AG09319 (cell line): ENCODE measurements at regions not wholly inside any gene's neighbourhood (a gene's known extent, or its start where the extent isn't known, plus 50 kb on each side); places are given as distances from the start of the nearest gene placed in this dataset.

Experiments
- DNase-seq: peaks from one replicate; pipeline ENCODE4 v3.0.0-alpha.2; 2010; ENCODE audit warnings: low read depth; ENCODE audit errors: extremely low read depth
- TF ChIP-seq, protein P1 (sequence below): IDR thresholded peaks from 2 replicates; pipeline ENCODE4 v1.5.1; 2011; ENCODE audit warnings: low read depth, mild to moderate bottlenecking, inconsistent platforms, low read length, moderate library complexity

DNA sequence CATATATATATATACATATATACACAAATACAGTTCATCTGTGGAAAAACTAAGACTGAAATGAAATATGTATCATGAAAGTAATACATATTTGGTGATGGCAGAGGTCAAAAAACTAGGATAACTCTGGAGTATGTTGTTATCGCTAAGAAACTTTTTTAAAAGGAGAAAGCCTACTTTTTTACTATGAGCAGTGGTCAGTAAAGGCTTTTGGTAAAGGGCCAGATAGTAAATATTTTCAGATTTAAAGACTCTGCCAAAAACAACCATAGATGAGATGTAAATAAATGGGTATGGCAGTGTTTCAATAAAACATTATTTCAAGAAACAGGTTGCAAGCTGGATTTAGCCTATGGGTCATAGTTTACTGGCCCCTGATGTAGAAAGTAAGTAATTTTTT, 93.8 kb upstream of the TGFBR2 start:
- no peak for DNase-seq
- TF ChIP-seq, protein P1, sequence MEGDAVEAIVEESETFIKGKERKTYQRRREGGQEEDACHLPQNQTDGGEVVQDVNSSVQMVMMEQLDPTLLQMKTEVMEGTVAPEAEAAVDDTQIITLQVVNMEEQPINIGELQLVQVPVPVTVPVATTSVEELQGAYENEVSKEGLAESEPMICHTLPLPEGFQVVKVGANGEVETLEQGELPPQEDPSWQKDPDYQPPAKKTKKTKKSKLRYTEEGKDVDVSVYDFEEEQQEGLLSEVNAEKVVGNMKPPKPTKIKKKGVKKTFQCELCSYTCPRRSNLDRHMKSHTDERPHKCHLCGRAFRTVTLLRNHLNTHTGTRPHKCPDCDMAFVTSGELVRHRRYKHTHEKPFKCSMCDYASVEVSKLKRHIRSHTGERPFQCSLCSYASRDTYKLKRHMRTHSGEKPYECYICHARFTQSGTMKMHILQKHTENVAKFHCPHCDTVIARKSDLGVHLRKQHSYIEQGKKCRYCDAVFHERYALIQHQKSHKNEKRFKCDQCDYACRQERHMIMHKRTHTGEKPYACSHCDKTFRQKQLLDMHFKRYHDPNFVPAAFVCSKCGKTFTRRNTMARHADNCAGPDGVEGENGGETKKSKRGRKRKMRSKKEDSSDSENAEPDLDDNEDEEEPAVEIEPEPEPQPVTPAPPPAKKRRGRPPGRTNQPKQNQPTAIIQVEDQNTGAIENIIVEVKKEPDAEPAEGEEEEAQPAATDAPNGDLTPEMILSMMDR: no peak

GRCh38 chr3:30513374-30514152, 92.8 kb upstream of the TGFBR2 start:
- DNase-seq: no peak
- TF ChIP-seq, protein P1: no peak

- DNase-seq: no peak
- TF ChIP-seq, protein P1: no peak
Measured at GRCh38 chr3:30516238-30516637, 90.2 kb upstream of the TGFBR2 start.

DNA sequence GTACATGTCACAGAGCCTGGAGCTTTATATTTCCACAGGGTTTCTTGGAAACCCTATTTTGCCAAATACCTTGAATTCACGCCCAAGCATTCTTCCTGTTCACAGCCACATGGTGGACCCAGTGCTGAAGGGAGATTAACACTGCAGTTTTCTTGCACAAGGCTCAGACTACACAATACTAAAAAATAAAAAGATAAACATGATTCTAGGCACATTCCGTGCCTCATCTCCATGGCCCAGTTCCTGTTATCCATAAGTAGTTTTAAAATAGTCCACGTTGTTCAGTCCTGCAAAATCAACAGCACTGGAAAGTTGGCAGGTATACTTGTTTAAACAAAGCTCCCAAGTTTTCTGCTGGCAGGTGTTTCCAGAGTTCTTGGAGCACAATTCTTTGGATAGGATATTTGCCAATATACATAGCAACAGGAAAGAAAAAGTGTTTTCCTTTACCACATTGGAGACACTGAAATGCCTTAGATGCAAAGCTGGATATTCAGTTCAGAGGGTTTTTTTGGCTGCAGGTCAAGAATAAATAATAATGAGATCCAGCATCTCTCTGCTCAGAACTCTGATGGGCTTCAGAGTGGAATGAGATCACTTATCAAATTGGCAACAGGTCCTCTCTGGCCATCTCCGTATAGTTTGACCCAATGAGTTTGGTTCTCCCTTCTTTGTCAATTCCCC, 88.1 kb upstream of the TGFBR2 start:
- no peak for DNase-seq
- TF ChIP-seq, protein P1: no peak; the same call in none of the 2 replicates

DNA sequence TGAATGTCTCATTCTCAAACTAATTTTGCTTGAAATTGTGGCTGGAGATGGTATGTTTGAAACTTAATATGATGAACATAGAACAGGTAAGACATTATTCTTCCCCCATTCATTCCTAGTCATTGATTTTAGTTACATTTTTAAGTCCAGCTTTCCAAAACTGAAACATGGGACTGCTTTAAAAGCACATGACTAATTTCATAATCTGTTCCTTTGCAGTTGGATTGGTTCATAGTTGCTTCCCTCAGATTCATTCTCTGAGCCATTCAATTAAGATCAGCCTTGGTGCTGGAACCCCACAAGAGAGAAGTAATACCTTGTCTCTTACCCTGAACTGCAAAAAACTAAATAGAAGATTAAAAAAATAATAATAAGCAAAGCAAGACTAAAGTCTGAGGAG, 87.5 kb upstream of the TGFBR2 start:
- TF ChIP-seq, protein P1: no peak
- no peak for DNase-seq

- no peak for DNase-seq
- TF ChIP-seq, protein P1: no peak
Measured at GRCh38 chr3:30520699-30521098, 85.7 kb upstream of the TGFBR2 start.

- DNase-seq: no peak
- TF ChIP-seq, protein P1: no peak
Measured at GRCh38 chr3:30521156-30521715, 85.2 kb upstream of the TGFBR2 start.
